Endothelial cell of umbilical vein (primary cell): ENCODE measurements at regions not wholly inside any gene's neighbourhood (a gene's known extent, or its start where the extent isn't known, plus 50 kb on each side); places are given as distances from the start of the nearest gene placed in this dataset.

Source experiments
- BruUV-seq: library from RNA; stranded (reverse); fragments of 400-500 nt; replicated peaks from 2 replicates; lab custom pipeline; 2021; lab: Mats Ljungman, UMichigan
- CTCF ChIA-PET: fragments of 300-600, 350-600 bp; sonication (Branson Sonifier 250); formaldehyde crosslinking; loops from one replicate; lab custom pipeline; 2021; ENCODE audit warnings: antibody characterized with exemption, inconsistent platforms; lab: Charles Lee
- POLR2A ChIA-PET: fragments of 300-600, 350-600 bp; sonication (Branson Sonifier 250); formaldehyde crosslinking; loops from one replicate; lab custom pipeline; 2021; ENCODE audit warnings: antibody characterized with exemption, inconsistent platforms; lab: Charles Lee
- DNase-seq: peaks from one replicate; pipeline ENCODE4 v3.0.0-alpha.2; 2011; ENCODE audit warnings: low read depth, low spot score
- FAIRE-seq: peaks from 2 replicates; lab custom pipeline; 2011; peaks lifted over from hg19 to GRCh38; lab: Jason Lieb, UNC
- H2AFZ ChIP-seq: 2 replicates; pipeline ENCODE4 v1.6.0; 2012; ENCODE audit warnings: low read depth, low read length, control low read depth, inconsistent platforms
- H3K27ac ChIP-seq: 2 replicates; pipeline ENCODE4 v1.5.1; 2011; ENCODE audit warnings: low read depth, mild to moderate bottlenecking, control low read depth, low read length, moderate library complexity; ENCODE audit not compliant: insufficient read depth
- H3K27me3 ChIP-seq, 2 experiments: 2 replicates each; pipeline versions ENCODE4 v1.6.0 to v1.6.1; 2011; ENCODE audit warnings: low read length in 2 of 2, mixed read lengths in 1 of 2; ENCODE audit not compliant: control insufficient read depth in 2 of 2, insufficient read depth in 2 of 2
- H3K36me3 ChIP-seq, 2 experiments: 2 replicates in 1 of 2; 3 replicates in 1 of 2; pipeline ENCODE4 v1.5.1; 2011; ENCODE audit warnings: low read length in 2 of 2, mild to moderate bottlenecking in 1 of 2, moderate library complexity in 1 of 2; ENCODE audit not compliant: control insufficient read depth in 2 of 2, insufficient read depth in 2 of 2; ENCODE audit errors: extremely low read depth in 1 of 2
- H3K4me1 ChIP-seq: 3 replicates; pipeline ENCODE4 v1.5.1; 2011; ENCODE audit warnings: mild to moderate bottlenecking, low read length; ENCODE audit not compliant: control insufficient read depth, insufficient read depth; ENCODE audit errors: extremely low read depth
- H3K4me2 ChIP-seq: 2 replicates; pipeline ENCODE4 v1.6.1; 2011; ENCODE audit warnings: low read length, control low read depth, mixed read lengths; ENCODE audit not compliant: insufficient read depth
- H3K4me3 ChIP-seq, 3 experiments: fragments of 200-600 bp in 1 of 3; sonication (generic), shearing (Covaris generic) in 1 of 3; replicated peaks in 1 of 3; 2 replicates each; pipeline ENCODE4 v1.5.1; 2011 to 2016; ENCODE audit warnings: control low read depth in 3 of 3, low read length in 3 of 3, mild to moderate bottlenecking in 2 of 3, inconsistent platforms in 1 of 3, low read depth in 1 of 3, moderate library complexity in 1 of 3; ENCODE audit not compliant: insufficient read depth in 1 of 3
- H3K79me2 ChIP-seq: 2 replicates; pipeline ENCODE4 v1.6.0; 2012; ENCODE audit warnings: low read length, inconsistent platforms; ENCODE audit not compliant: control insufficient read depth, insufficient read depth
- H3K9ac ChIP-seq: replicated peaks from 2 replicates; pipeline ENCODE3; 2011; ENCODE audit warnings: low read length, control low read depth; ENCODE audit not compliant: insufficient read depth; ENCODE audit errors: extremely low read depth
- H3K9me1 ChIP-seq: replicated peaks from 3 replicates; pipeline ENCODE4 v1.6.0; 2011; ENCODE audit warnings: mild to moderate bottlenecking, low read length; ENCODE audit not compliant: control insufficient read depth, insufficient read depth; ENCODE audit errors: extremely low read depth
- H3K9me3 ChIP-seq: replicated peaks from 2 replicates; pipeline ENCODE4 v1.5.1; 2012; ENCODE audit warnings: low read length, inconsistent platforms; ENCODE audit not compliant: control insufficient read depth, insufficient read depth
- H4K20me1 ChIP-seq: replicated peaks from 2 replicates; pipeline ENCODE3; 2011; ENCODE audit warnings: mild to moderate bottlenecking, low read length; ENCODE audit not compliant: control insufficient read depth, insufficient read depth; ENCODE audit errors: extremely low read depth
- EZH2 ChIP-seq: IDR thresholded peaks from 2 replicates; pipeline ENCODE4 v1.6.1; 2012; ENCODE audit warnings: borderline replicate concordance, low read depth, mild to moderate bottlenecking, moderate library complexity, low read length, inconsistent platforms; ENCODE audit not compliant: severe bottlenecking
- FOS ChIP-seq: IDR thresholded peaks from 2 replicates; pipeline ENCODE4 v1.6.1; 2011; ENCODE audit warnings: mild to moderate bottlenecking, low read length, moderate library complexity, borderline replicate concordance; ENCODE audit not compliant: insufficient read depth
- GATA2 ChIP-seq: IDR thresholded peaks from 2 replicates; pipeline ENCODE4 v1.7.0; 2011; ENCODE audit warnings: low read depth, mild to moderate bottlenecking, moderate library complexity, mixed read lengths, low read length; ENCODE audit not compliant: insufficient read length, insufficient read depth
- JUN ChIP-seq: IDR thresholded peaks from 2 replicates; pipeline ENCODE4 v1.6.1; 2011; ENCODE audit warnings: borderline replicate concordance, low read depth; ENCODE audit not compliant: insufficient read length, insufficient read depth
- MYC ChIP-seq: IDR thresholded peaks from one replicate; pipeline ENCODE4 v1.6.1; 2011; ENCODE audit warnings: mild to moderate bottlenecking, low read depth, low read length
- POLR2A ChIP-seq: IDR thresholded peaks from 2 replicates; pipeline ENCODE4 v1.6.1; 2012; ENCODE audit warnings: low read depth, mild to moderate bottlenecking, control low read depth, low read length
- POLR2AphosphoS5 ChIP-seq: IDR thresholded peaks from 2 replicates; pipeline ENCODE4 v1.6.1; 2012; ENCODE audit warnings: low read depth, mild to moderate bottlenecking, control low read depth, low read length, moderate library complexity; ENCODE audit not compliant: insufficient read depth
- dilution Hi-C: fragments of 300-500 bp; cut with MboI; formaldehyde crosslinking; loops from one replicate; pipeline ENCODE4 v1.15.0; 2019; ENCODE audit warnings: low sequenced_read_pairs; ENCODE audit not compliant: extremely low pct_ligation_motif_present
- intact Hi-C: fragments of 100-400 bp; cut with micrococcal nuclease; formaldehyde crosslinking; loops from one replicate; pipeline ENCODE4 v1.10.0; 2022
- TF ChIP-seq, protein P1 (sequence below): IDR thresholded peaks from 2 replicates; pipeline ENCODE4 v1.6.1; 2011; ENCODE audit not compliant: insufficient read depth, insufficient read length
- TF ChIP-seq, protein P2 (sequence below), 2 donors: IDR thresholded peaks; 1 replicate in 1 of 2; 2 replicates in 1 of 2; pipeline ENCODE4 v1.5.1; 2011; ENCODE audit warnings: low read length in 2 of 2, mild to moderate bottlenecking in 2 of 2, moderate library complexity in 2 of 2, control low read depth in 1 of 2, inconsistent platforms in 1 of 2, low read depth in 1 of 2; ENCODE audit not compliant: insufficient read depth in 1 of 2; ENCODE audit errors: extremely low read depth in 1 of 2

DNA sequence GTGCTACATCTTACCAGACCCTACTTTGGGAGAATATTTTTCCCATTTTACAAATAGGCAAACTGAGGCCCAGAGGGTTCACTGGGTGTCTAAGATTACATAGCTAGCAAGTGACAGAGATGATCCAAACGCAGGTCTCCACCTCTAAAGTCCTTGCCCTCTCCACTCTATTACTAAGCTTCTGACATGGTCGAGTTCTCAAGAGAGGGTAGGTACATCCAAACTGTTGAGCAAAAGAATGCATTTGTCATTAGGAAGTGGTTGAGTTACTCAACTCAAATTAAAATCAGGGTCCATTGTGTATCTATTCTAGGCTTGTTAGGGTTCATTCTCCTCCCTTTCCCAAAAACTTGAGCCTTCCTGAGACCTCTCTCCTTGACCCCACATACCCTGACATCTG lies 680.6 kb upstream of the FANCL start:
- FAIRE-seq (no peak), DNase-seq (no peak)
- CTCF ChIA-PET = no interaction called here
- intact Hi-C loops = no loop called here
- no peak overlapping the region for H2AFZ ChIP-seq
- BruUV-seq = no TSS peak
- H3K9ac ChIP-seq = no peak overlapping the region
- no peaks in the 10 kb centered on the region for H4K20me1 ChIP-seq
- H3K79me2 ChIP-seq = no peaks in the 10 kb centered on the region
- H3K27ac ChIP-seq = no peak overlapping the region
- H3K4me3 ChIP-seq = no peak overlapping the region
- no peak for TF ChIP-seq FOS
- TF ChIP-seq POLR2AphosphoS5 = no peak
- POLR2A ChIA-PET = no interaction called here
- H3K36me3 ChIP-seq = no peaks in the 10 kb centered on the region
- H3K9me3 ChIP-seq = no peaks in the 10 kb centered on the region
- H3K4me2 ChIP-seq = no peak overlapping the region
- H3K27me3 ChIP-seq = no peaks in the 10 kb centered on the region
- H3K4me1 ChIP-seq = no peaks in the 10 kb centered on the region
- H3K9me1 ChIP-seq = no peaks in the 10 kb centered on the region
- dilution Hi-C loops = no loop called here

DNA sequence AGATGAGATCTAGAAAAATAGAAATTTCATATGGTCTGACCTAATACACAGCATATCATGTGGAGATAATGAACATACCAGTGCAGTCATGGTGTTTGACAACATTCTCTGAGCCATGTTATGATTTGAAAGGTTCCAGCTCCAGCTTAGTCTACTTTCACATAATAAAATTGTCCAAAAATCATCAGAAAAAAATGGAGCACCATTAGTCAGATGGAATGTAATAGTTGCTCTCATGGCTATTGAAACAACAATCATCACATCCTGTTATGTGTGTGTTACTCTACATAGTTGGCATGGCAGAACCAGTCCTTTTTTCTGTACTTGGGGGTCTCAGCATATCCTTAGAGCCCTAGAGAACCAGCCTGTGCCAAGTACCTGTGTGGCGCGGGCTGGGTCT lies 678.9 kb upstream of the FANCL start:
- Histone ChIP-seq H3K27ac (no peak overlapping the region), H3K4me1 (no peaks in the 10 kb centered on the region), H3K79me2 (no peaks in the 10 kb centered on the region), H2AFZ (no peak overlapping the region), H3K4me2 (no peak overlapping the region), H3K27me3 (no peaks in the 10 kb centered on the region), H3K9me1 (no peaks in the 10 kb centered on the region), H3K9ac (no peak overlapping the region), H4K20me1 (no peaks in the 10 kb centered on the region), H3K36me3 (no peaks in the 10 kb centered on the region), H3K9me3 (no peaks in the 10 kb centered on the region), H3K4me3 (no peak overlapping the region)
- CTCF ChIA-PET = no interaction called here
- no peak for FAIRE-seq
- dilution Hi-C loops (no loop called here), intact Hi-C loops (no loop called here)
- TF ChIP-seq POLR2A (no peak), MYC (no peak), EZH2 (no peak), FOS (no peak), JUN (no peak), GATA2 (no peak), POLR2AphosphoS5 (no peak)
- TF ChIP-seq, protein P1, sequence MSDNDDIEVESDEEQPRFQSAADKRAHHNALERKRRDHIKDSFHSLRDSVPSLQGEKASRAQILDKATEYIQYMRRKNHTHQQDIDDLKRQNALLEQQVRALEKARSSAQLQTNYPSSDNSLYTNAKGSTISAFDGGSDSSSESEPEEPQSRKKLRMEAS = no peak
- TF ChIP-seq, protein P2, sequence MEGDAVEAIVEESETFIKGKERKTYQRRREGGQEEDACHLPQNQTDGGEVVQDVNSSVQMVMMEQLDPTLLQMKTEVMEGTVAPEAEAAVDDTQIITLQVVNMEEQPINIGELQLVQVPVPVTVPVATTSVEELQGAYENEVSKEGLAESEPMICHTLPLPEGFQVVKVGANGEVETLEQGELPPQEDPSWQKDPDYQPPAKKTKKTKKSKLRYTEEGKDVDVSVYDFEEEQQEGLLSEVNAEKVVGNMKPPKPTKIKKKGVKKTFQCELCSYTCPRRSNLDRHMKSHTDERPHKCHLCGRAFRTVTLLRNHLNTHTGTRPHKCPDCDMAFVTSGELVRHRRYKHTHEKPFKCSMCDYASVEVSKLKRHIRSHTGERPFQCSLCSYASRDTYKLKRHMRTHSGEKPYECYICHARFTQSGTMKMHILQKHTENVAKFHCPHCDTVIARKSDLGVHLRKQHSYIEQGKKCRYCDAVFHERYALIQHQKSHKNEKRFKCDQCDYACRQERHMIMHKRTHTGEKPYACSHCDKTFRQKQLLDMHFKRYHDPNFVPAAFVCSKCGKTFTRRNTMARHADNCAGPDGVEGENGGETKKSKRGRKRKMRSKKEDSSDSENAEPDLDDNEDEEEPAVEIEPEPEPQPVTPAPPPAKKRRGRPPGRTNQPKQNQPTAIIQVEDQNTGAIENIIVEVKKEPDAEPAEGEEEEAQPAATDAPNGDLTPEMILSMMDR (IDR thresholded peaks at IDR 0.05; ENCODE audit: extremely low read depth in 1 of 2, insufficient read depth in 1 of 2, low read depth in 1 of 2, low read length in 2 of 2) = no peak
- no peak for DNase-seq
- POLR2A ChIA-PET = no interaction called here
- no TSS peak for BruUV-seq
